ENCODE measurements at regions not wholly inside any gene's neighbourhood (a gene's known extent, or its start where the extent isn't known, plus 50 kb on each side); places are given as distances from the start of the nearest gene placed in this dataset.
A peak's percentile ranks its signal among the peaks of the same experiment; 100 is the strongest.

GRCh38 chr2:3138621-3139020 is 239.0 kb downstream of the EIPR1 start:
- no peak for DNase-seq

DNA sequence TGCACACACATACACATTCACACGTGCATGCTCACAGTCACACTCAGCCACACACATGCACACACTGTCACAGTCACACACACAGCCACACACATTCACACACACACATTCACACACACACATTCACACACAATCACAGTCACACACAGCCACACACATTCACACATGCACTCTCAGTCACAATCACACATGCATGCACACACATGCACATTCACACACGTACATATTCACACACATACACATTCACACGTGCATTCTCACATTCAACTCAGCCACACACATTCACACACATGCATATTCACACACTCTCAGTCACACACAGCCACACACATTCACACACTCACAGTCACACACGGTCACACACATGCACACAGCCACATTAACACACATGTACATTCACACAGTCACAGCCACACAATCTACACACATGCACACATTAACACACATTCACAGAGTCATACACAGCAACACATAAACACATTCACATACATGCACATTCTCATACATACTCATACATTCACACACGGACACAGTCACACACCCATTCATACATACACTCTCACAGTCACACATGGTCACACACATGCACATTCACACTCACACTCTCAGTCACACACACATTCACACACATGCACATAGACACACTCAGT is 239.8 kb downstream of the EIPR1 start:
- no peak for DNase-seq

GRCh38 chr2:3135676-3136075 is 241.9 kb downstream of the EIPR1 start:
- DNase-seq: no peak

- no peak for DNase-seq
Observed at GRCh38 chr2:3134026-3134571, 243.5 kb downstream of the EIPR1 start.

DNA sequence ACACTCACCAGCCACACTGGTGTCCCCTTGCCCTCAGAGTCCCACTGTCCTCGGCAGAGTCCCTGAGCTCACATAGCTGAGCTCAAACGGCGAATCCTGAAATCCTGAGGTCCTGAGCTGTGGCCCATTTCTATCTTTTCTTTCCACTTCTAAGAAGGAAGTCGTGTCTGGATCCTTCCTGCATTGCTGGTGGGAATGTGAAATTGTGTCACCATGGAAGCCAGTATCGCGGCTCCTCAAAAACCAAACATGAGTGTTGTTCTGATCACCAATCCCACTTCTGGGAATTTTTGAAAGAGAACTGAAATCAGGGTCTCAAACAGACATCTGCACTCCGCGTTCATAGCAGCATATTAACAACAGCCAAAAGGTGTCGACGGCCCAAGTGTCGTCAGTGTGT is 244.7 kb downstream of the EIPR1 start:
- DNase-seq: no peak

DNA sequence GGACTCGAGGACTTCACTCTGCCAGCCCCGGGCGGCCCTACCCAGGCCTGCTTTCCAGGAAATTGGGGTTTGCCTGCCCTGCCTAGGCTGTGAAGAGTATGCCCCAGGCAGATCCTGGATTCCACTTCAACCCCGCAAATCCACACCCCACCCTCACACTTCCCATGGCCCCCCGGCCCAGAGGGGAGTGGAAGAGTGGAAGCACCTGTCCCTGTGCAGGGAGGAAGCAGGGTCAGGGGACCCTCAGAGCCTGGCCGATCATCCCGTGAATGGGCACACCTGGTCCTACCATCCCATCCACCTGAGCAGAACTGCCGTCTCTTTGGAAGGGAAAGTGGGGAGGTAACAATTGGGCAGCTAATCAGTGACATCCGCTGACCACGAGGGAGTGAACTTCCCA is 245.2 kb downstream of the EIPR1 start:
- DNase-seq: no peak

- DNase-seq: no peak
Observed at GRCh38 chr2:3131636-3132326, 245.8 kb downstream of the EIPR1 start.

- peak; percentile 24 for DNase-seq
Observed at GRCh38 chr2:3130889-3131635, 246.6 kb downstream of the EIPR1 start.

DNA sequence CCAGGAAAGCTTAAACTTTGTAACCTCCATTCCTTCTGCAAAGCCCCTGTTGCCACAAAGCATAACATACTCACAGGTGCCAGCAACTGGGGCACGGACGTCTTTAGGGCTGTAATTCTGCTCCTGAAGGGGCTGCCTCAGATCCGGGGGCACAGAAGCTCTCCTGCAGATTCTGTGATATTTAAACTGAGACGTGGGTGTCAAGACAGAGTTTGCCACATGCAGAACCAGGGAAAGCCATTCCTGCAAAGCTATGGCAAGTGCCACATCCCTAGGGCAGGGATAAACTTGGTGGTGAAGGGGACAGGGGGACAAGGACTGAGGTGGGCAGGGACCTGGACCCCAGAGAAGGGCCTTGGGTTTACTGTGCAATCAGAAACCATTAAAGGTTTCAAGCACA is 247.2 kb downstream of the EIPR1 start:
- DNase-seq: no peak

DNA sequence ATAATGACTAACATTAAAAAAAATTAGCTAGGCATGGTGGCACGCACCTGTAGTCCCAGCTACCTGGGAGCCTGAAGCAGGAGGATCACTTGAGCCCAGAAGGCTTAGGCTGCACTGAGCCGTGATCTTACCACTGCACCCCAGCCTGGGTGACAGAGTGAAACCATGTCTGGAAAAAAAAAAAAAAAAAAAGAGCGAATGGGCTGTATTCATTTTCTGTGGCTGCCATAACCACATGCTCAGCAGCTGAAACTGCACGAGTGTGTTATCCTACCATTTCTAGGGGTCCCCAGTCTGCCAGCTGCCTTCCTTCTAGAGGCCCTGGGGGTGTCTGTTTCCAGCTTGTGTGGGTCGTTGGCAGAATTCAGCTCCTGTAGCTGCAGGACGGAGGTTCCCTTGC is 247.8 kb downstream of the EIPR1 start:
- no peak for DNase-seq

GRCh38 chr2:3128786-3129185 is 248.8 kb downstream of the EIPR1 start:
- no peak for DNase-seq

DNA sequence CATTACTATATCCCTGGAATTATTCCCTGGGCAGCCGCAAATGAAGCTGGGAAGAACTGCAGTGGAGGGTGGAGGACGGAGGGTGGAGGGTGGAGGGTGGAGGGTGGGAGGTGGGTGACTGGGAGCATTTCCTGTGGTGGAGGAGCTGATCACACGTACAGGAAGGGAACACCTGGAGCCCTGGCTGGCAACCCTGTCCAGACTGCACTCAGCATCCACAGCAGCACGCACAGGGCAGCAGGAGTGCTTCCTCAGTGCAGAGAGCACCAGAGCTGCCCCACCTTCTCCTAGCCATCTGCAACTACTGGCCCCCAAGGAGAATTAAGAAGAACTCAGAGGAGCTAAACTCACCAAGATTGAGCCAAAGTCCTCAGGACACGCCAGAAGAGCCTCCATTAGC is 249.9 kb downstream of the EIPR1 start:
- DNase-seq: no peak

DNA sequence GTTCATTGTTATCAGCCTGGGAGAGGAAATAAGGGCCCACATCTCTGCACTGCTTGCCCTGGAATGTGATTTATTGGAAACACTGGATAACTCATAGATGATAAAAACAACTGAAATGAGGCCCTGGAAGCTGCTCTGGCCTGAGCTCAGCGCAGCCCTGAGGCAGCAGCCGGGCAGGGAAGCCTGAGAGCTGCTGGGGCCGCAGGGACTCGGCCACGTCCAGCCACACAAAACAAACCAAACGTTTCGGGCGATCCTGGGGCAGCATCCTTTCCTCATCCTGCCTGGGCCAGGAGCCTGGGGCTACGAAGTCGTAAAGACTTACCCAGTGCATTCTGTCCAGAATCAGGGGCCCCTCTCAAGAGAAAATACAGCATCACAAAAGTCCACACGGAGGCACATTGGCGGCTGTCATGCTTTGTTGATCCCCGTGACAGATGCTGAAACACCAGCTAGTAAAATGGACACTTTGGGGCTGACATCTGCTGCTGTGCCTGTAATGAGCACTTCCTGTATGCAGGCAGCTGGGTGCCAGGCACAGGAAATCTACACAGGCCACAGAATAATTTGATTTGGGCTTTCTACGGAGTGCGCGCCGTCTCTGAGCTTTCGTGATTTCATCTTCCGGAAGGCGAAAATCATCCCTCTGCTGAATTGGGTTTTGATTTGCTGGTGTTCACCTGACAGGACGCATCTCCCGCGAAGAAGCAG is 250.6 kb downstream of the EIPR1 start:
- DNase-seq: no peak

DNA sequence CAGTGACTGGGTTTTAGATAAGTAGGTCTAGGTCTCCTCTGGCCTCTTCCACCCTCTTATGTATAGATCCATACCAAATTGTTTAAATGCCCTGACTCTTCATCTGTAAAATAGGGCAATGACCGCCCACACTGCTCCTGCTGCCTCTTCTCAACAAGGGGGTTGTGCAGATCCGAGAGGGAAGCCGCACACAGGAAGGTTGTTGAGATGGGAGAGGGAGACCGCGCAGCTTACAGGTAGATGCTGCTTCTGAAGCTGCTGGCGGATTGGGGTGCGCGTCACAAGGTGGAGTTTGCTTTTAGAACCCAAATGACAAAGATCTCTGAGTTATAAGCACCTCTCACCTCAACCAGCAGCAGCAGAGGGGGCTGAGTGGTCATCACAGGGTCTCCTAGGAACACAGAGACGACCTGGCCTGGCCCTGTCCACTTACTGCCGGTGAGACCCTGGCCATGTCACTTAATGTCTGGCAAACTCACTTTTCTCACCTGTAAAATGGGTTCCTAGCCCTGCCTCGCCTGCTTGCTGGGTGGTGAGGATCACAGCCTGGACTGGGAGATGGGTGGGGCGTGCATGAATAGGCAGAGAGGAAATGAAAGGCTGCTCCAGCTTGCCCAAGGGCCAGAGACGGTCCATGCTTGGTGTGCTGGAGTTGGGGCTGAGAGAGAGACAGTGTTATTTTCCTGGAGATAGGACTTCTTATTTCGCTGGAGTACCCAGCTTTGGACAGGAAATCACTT is 251.3 kb downstream of the EIPR1 start:
- DNase-seq: no peak

DNA sequence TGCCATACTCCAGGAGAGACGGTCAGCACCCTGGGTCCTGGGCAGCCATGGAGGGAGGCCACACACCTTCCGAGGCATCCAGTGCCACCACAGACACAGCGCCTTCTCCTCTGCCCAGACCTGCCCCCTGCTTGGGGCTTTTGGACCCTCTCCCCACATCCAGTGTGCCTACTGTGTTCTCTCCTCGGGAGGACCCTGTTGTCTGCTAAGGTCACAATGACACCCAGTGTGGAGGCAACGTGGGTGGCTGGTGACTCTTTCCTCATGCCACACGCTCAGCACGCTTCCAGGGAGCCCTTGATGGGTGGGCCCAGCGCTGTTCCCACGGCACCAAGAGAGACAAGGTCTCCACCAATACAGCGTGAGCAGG is 251.9 kb downstream of the EIPR1 start:
- no peak for DNase-seq

DNA sequence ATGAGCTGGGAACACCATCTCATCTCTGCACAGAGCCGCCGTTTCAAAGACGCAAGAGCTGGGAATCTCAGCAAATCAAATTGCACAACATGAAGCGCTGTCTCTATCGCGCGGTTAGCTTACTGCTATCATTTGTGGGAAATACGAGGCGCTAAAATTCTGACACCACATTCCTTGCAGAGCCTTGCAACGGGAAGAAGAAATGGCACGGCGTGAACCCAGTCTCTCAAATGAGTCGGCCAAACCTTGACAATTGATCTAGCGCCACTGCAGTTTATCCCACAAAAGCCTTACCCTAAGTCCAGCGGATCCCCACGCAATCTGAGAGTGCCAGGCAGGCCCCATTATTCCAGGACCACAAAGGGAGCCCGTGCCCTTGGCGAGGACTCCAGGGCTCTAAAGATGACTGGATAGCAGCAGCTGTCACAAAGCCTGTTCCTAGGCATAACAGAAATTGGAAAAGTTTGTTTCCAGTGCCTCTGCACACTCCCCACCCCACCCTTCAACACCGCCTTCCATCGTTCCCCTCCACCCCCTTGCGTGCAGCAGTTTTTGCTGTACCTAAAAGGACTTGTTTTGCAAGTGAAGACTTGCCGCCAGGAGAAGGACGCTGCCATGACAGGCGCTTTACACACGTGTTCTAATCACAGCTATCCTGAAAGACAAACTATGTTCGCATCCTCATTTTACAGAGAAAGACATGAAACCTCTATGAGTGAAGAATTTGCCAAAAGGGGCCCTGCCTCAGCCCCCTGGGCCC is 252.4 kb downstream of the EIPR1 start:
- DNase-seq: no peak

GRCh38 chr2:3122525-3122924 is 255.1 kb downstream of the EIPR1 start:
- no peak for DNase-seq

DNA sequence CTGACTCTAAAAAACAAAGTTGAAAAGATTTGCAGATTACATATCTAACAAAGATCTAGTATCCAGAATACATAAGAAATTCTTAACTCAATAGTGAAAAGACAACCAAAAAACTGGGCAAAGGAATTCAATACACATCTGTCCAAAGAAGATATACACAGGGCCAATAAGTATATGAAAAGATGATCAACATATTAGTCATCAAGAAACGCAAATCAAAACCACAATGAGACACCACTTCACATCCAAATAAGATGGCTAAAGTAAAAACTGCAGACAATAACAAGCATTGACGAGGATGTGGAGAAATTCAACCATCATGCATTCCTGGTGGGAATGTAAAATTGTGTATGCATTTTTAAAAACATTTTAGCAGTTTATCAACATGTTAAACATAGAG is 256.0 kb downstream of the EIPR1 start:
- DNase-seq: no peak

GRCh38 chr2:3117650-3118216 is 259.9 kb downstream of the EIPR1 start:
- no peak for DNase-seq

- no peak for DNase-seq
Observed at GRCh38 chr2:3116371-3116770, 261.2 kb downstream of the EIPR1 start.

- DNase-seq: no peak
Observed at GRCh38 chr2:3115301-3116042, 262.1 kb downstream of the EIPR1 start.

Data from MV-4-11 (cell line).